PFSK-1 (cell line): ENCODE measurements at regions not wholly inside any gene's neighbourhood (a gene's known extent, or its start where the extent isn't known, plus 50 kb on each side); places are given as distances from the start of the nearest gene placed in this dataset.

ENCODE experiments used
- FOXP2 ChIP-seq: optimal IDR thresholded peaks from 2 replicates; pipeline ENCODE3; 2011; ENCODE audit warnings: borderline replicate concordance, control low read depth, inconsistent platforms; ENCODE audit not compliant: insufficient read depth; ENCODE audit errors: extremely low read length, extremely low read depth
- POLR2AphosphoS5 ChIP-seq: IDR thresholded peaks from 2 replicates; pipeline ENCODE4 v1.6.1; 2012; ENCODE audit warnings: low read depth, mild to moderate bottlenecking, control low read depth, low read length, moderate library complexity
- SIN3A ChIP-seq: IDR thresholded peaks from 2 replicates; pipeline ENCODE4 v1.6.1; 2012; ENCODE audit warnings: mild to moderate bottlenecking, low read length, moderate library complexity, borderline replicate concordance; ENCODE audit not compliant: insufficient read depth
- TAF1 ChIP-seq: IDR thresholded peaks from 2 replicates; pipeline ENCODE4 v1.6.1; 2012; ENCODE audit warnings: low read length, control low read depth, borderline replicate concordance; ENCODE audit not compliant: insufficient read depth
- TF ChIP-seq, protein P1 (sequence below), 2 experiments: IDR thresholded peaks; 2 replicates each; pipeline versions ENCODE4 v1.6.1 to v1.8.0; 2011 to 2012; ENCODE audit warnings: low read depth in 2 of 2, low read length in 2 of 2, control low read depth in 1 of 2, inconsistent platforms in 1 of 2, mild to moderate bottlenecking in 1 of 2, moderate library complexity in 1 of 2; ENCODE audit not compliant: insufficient read depth in 1 of 2

DNA sequence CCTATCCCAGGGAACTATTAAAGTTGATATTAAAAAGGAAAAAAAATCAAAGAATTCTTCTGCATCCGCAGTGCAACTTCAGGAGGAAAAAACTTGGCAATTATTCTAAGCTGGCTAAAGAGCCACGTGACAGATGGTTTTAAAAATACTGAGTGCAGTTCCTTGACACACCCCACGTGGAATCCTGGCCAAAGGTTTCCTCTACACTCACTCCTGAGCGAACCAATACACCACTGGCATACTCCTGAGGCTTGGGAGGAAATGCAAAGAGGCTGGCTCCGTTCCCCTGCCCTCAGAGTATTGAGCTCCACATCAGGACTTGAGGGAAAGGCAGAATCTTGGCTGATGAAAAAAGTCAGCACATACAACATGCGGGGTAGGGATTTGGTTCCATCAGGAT is 133.8 kb upstream of the ATP6AP2 start:
- TF ChIP-seq, protein P1, sequence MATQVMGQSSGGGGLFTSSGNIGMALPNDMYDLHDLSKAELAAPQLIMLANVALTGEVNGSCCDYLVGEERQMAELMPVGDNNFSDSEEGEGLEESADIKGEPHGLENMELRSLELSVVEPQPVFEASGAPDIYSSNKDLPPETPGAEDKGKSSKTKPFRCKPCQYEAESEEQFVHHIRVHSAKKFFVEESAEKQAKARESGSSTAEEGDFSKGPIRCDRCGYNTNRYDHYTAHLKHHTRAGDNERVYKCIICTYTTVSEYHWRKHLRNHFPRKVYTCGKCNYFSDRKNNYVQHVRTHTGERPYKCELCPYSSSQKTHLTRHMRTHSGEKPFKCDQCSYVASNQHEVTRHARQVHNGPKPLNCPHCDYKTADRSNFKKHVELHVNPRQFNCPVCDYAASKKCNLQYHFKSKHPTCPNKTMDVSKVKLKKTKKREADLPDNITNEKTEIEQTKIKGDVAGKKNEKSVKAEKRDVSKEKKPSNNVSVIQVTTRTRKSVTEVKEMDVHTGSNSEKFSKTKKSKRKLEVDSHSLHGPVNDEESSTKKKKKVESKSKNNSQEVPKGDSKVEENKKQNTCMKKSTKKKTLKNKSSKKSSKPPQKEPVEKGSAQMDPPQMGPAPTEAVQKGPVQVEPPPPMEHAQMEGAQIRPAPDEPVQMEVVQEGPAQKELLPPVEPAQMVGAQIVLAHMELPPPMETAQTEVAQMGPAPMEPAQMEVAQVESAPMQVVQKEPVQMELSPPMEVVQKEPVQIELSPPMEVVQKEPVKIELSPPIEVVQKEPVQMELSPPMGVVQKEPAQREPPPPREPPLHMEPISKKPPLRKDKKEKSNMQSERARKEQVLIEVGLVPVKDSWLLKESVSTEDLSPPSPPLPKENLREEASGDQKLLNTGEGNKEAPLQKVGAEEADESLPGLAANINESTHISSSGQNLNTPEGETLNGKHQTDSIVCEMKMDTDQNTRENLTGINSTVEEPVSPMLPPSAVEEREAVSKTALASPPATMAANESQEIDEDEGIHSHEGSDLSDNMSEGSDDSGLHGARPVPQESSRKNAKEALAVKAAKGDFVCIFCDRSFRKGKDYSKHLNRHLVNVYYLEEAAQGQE (IDR thresholded peaks at IDR 0.05; ENCODE audit: insufficient read depth in 1 of 2, low read depth in 2 of 2, low read length in 2 of 2): no peak
- TF ChIP-seq POLR2AphosphoS5 (no peak), SIN3A (no peak), TAF1 (no peak), FOXP2 (no peak)
